GM23248 (cell line): ENCODE measurements at regions not wholly inside any gene's neighbourhood (a gene's known extent, or its start where the extent isn't known, plus 50 kb on each side); places are given as distances from the start of the nearest gene placed in this dataset.

ENCODE experiments used
- EZH2 ChIP-seq: fragments of 200-600 bp; sonication (generic); IDR thresholded peaks from 2 replicates; pipeline ENCODE4 v1.6.1; 2018; ENCODE audit warnings: antibody characterized with exemption, mild to moderate bottlenecking; ENCODE audit not compliant: insufficient read depth, poor library complexity, severe bottlenecking
- EZH2phosphoT487 ChIP-seq: fragments of 200-600 bp; sonication (generic); IDR thresholded peaks from 2 replicates; pipeline ENCODE4 v1.6.1; 2018; ENCODE audit warnings: antibody characterized with exemption, moderate library complexity, mild to moderate bottlenecking, low read depth; ENCODE audit not compliant: insufficient read depth

GRCh38 chr6:77326029-77326428 is 137.3 kb downstream of the HTR1B start:
- no peak for TF ChIP-seq EZH2
- no peak for TF ChIP-seq EZH2phosphoT487
